SK-N-SH treated with all-trans-retinoic acid at 6 μM for 48 hours (cell line): ENCODE measurements at regions not wholly inside any gene's neighbourhood (a gene's known extent, or its start where the extent isn't known, plus 50 kb on each side); places are given as distances from the start of the nearest gene placed in this dataset.

Source experiments
- ATAC-seq: fragments of 200-7000 bp; cut with Tn5 transposase; 3 replicates; pipeline ENCODE4 v1.9.1; 2020; ENCODE audit warnings: mild to moderate bottlenecking, moderate library complexity
- ARNTL ChIP-seq: fragments of 450-650 bp; formaldehyde crosslinking; IDR thresholded peaks from 2 replicates; pipeline ENCODE4 v1.5.0; 2020; ENCODE audit warnings: low read depth, mild to moderate bottlenecking, moderate library complexity, borderline replicate concordance
- CSDC2 ChIP-seq: fragments of 250-450 bp; sonication (Bioruptor Pico); IDR thresholded peaks from 2 replicates; pipeline ENCODE4 v1.5.0; 2020; ENCODE audit warnings: mild to moderate bottlenecking, moderate library complexity
- GLIS3 ChIP-seq: fragments of 250-450 bp; sonication (Bioruptor Pico); IDR thresholded peaks from 2 replicates; pipeline ENCODE4 v1.5.0; 2020; ENCODE audit warnings: mild to moderate bottlenecking, moderate library complexity
- ISL1 ChIP-seq: fragments of 250-450 bp; sonication (Bioruptor Pico); IDR thresholded peaks from 2 replicates; pipeline ENCODE4 v2.1.2; 2022; ENCODE audit warnings: mild to moderate bottlenecking, moderate library complexity
- OSR1 ChIP-seq: fragments of 250-450 bp; sonication (Bioruptor Pico); IDR thresholded peaks from 2 replicates; pipeline ENCODE4 v1.8.0; 2022; ENCODE audit warnings: moderate library complexity, mild to moderate bottlenecking, inconsistent platforms
- PPARA ChIP-seq: fragments of 250-450 bp; sonication (Bioruptor Pico); IDR thresholded peaks from 2 replicates; pipeline ENCODE4 v1.5.0; 2020; ENCODE audit warnings: mild to moderate bottlenecking, borderline replicate concordance
- RARB ChIP-seq: fragments of 250-450 bp; sonication (Bioruptor Pico); IDR thresholded peaks from 2 replicates; pipeline ENCODE4 v1.8.0; 2021; ENCODE audit warnings: mild to moderate bottlenecking, moderate library complexity
- SNAI2 ChIP-seq: fragments of 250-450 bp; sonication (Bioruptor Pico); IDR thresholded peaks from 2 replicates; pipeline ENCODE4 v1.5.0; 2020; ENCODE audit warnings: mild to moderate bottlenecking, moderate library complexity
- TCF4 ChIP-seq: fragments of 250-450 bp; sonication (Bioruptor Pico); IDR thresholded peaks from 2 replicates; pipeline ENCODE4 v1.8.0; 2021; ENCODE audit warnings: mild to moderate bottlenecking, moderate library complexity, borderline replicate concordance
- TOX ChIP-seq: fragments of 250-450 bp; sonication (Bioruptor Pico); IDR thresholded peaks from 2 replicates; pipeline ENCODE4 v1.8.0; 2021; ENCODE audit warnings: mild to moderate bottlenecking, moderate library complexity, borderline replicate concordance
- ZC3H10 ChIP-seq: fragments of 250-450 bp; sonication (Bioruptor Pico); IDR thresholded peaks from 2 replicates; pipeline ENCODE4 v1.5.1; 2021; ENCODE audit warnings: mild to moderate bottlenecking, moderate library complexity
- ZFP3 ChIP-seq: fragments of 250-450 bp; sonication (Bioruptor Pico); IDR thresholded peaks from 2 replicates; pipeline ENCODE4 v1.5.0; 2020; ENCODE audit warnings: mild to moderate bottlenecking, moderate library complexity
- ZFP30 ChIP-seq: fragments of 450-650 bp; formaldehyde crosslinking; IDR thresholded peaks from 2 replicates; pipeline ENCODE4 v1.5.0; 2022; ENCODE audit warnings: mild to moderate bottlenecking, moderate library complexity
- ZNF565 ChIP-seq: fragments of 450-650 bp; formaldehyde crosslinking; conservative IDR thresholded peaks from 2 replicates; pipeline ENCODE4 v1.5.0; 2020; ENCODE audit warnings: low read depth, mild to moderate bottlenecking, moderate library complexity
- ZNF70 ChIP-seq: fragments of 450-650 bp; formaldehyde crosslinking; IDR thresholded peaks from 2 replicates; pipeline ENCODE4 v1.5.0; 2020; ENCODE audit warnings: mild to moderate bottlenecking, moderate library complexity
- ZNF8 ChIP-seq: fragments of 450-650 bp; formaldehyde crosslinking; IDR thresholded peaks from 2 replicates; pipeline ENCODE4 v1.5.0; 2020; ENCODE audit warnings: mild to moderate bottlenecking, moderate library complexity
- TF ChIP-seq, protein P1 (sequence below): fragments of 250-450 bp; sonication (Bioruptor Pico); IDR thresholded peaks from 2 replicates; pipeline ENCODE4 v1.5.1; 2021; ENCODE audit warnings: mild to moderate bottlenecking, moderate library complexity
- TF ChIP-seq, protein P2 (sequence below): fragments of 250-450 bp; sonication (Bioruptor Pico); IDR thresholded peaks from 2 replicates; pipeline ENCODE4 v1.5.1; 2020; ENCODE audit warnings: low read depth, mild to moderate bottlenecking, moderate library complexity
- TF ChIP-seq, protein P3 (sequence below): fragments of 250-450 bp; sonication (Bioruptor Pico); IDR thresholded peaks from 2 replicates; pipeline ENCODE4 v1.8.0; 2020; ENCODE audit warnings: mild to moderate bottlenecking, moderate library complexity, borderline replicate concordance
- TF ChIP-seq, protein P4 (sequence below): fragments of 250-450 bp; sonication (Bioruptor Pico); IDR thresholded peaks from 2 replicates; pipeline ENCODE4 v1.5.0; 2020; ENCODE audit warnings: mild to moderate bottlenecking, moderate library complexity
- TF ChIP-seq, protein P5 (sequence below): fragments of 250-450 bp; sonication (Bioruptor Pico); IDR thresholded peaks from 2 replicates; pipeline ENCODE4 v1.8.0; 2021; ENCODE audit warnings: low read depth, mild to moderate bottlenecking, moderate library complexity, borderline replicate concordance

DNA sequence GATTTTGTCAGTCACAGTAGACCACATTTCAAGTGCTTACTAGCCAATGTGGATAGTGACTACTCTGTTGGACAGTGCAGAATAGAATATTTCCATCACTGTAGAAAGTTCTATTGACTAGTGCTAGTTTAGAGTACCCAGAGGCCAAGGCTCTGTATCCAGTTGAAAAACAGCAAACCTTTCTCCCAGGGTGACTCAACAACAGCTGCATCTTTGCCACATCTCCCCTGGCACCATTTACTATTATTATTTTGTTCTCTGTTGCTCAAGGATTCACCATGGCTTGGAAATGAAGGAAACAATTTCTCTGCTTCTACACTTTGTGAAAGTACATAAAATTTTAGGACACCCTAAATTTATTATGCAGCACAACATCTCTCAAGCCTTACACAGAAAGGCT, 85.3 kb upstream of the WDR26 start:
- no peak for ATAC-seq
- TF ChIP-seq TCF4 (CRISPR knock-in tag) (no peak), ZNF8 (no peak), PPARA (CRISPR knock-in tag) (no peak), ZFP30 (CRISPR knock-in tag) (no peak), ZFP3 (CRISPR knock-in tag) (no peak), ZNF565 (CRISPR knock-in tag) (no peak), OSR1 (no peak), CSDC2 (CRISPR knock-in tag) (no peak), TOX (CRISPR knock-in tag) (no peak)
- TF ChIP-seq, protein P1, sequence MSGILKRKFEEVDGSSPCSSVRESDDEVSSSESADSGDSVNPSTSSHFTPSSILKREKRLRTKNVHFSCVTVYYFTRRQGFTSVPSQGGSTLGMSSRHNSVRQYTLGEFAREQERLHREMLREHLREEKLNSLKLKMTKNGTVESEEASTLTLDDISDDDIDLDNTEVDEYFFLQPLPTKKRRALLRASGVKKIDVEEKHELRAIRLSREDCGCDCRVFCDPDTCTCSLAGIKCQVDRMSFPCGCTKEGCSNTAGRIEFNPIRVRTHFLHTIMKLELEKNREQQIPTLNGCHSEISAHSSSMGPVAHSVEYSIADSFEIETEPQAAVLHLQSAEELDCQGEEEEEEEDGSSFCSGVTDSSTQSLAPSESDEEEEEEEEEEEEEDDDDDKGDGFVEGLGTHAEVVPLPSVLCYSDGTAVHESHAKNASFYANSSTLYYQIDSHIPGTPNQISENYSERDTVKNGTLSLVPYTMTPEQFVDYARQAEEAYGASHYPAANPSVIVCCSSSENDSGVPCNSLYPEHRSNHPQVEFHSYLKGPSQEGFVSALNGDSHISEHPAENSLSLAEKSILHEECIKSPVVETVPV = no peak
- TF ChIP-seq, protein P2, sequence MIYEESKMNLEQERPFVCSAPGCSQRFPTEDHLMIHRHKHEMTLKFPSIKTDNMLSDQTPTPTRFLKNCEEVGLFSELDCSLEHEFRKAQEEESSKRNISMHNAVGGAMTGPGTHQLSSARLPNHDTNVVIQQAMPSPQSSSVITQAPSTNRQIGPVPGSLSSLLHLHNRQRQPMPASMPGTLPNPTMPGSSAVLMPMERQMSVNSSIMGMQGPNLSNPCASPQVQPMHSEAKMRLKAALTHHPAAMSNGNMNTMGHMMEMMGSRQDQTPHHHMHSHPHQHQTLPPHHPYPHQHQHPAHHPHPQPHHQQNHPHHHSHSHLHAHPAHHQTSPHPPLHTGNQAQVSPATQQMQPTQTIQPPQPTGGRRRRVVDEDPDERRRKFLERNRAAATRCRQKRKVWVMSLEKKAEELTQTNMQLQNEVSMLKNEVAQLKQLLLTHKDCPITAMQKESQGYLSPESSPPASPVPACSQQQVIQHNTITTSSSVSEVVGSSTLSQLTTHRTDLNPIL (CRISPR knock-in tag) = no peak
- TF ChIP-seq, protein P3, sequence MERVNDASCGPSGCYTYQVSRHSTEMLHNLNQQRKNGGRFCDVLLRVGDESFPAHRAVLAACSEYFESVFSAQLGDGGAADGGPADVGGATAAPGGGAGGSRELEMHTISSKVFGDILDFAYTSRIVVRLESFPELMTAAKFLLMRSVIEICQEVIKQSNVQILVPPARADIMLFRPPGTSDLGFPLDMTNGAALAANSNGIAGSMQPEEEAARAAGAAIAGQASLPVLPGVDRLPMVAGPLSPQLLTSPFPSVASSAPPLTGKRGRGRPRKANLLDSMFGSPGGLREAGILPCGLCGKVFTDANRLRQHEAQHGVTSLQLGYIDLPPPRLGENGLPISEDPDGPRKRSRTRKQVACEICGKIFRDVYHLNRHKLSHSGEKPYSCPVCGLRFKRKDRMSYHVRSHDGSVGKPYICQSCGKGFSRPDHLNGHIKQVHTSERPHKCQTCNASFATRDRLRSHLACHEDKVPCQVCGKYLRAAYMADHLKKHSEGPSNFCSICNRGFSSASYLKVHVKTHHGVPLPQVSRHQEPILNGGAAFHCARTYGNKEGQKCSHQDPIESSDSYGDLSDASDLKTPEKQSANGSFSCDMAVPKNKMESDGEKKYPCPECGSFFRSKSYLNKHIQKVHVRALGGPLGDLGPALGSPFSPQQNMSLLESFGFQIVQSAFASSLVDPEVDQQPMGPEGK = no peak

DNA sequence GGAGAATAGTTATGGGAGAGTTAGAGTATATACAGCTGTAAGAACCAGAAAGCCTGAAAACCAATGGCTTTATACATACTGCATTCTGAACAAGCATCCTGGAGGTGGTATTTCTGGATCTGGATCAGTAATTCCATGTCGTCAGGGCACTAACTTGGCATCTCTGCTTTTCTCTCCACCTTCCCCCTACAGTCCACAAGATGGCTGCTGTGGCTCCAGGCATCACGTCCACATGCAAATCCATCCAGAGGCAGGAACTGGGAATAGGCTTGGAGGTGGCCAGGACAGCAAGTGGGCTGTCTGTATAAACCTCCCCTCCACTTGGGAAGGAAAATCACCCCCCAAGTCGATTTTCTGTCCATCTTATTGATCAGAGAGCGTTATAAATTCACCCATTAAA, 86.2 kb upstream of the WDR26 start:
- ATAC-seq = no peak
- TF ChIP-seq ISL1 (CRISPR knock-in tag) (no peak), SNAI2 (no peak), ZNF70 (CRISPR knock-in tag) (no peak), ARNTL (CRISPR knock-in tag) (no peak), GLIS3 (CRISPR knock-in tag) (no peak)
- TF ChIP-seq, all 23 proteins: peak for 0

DNA sequence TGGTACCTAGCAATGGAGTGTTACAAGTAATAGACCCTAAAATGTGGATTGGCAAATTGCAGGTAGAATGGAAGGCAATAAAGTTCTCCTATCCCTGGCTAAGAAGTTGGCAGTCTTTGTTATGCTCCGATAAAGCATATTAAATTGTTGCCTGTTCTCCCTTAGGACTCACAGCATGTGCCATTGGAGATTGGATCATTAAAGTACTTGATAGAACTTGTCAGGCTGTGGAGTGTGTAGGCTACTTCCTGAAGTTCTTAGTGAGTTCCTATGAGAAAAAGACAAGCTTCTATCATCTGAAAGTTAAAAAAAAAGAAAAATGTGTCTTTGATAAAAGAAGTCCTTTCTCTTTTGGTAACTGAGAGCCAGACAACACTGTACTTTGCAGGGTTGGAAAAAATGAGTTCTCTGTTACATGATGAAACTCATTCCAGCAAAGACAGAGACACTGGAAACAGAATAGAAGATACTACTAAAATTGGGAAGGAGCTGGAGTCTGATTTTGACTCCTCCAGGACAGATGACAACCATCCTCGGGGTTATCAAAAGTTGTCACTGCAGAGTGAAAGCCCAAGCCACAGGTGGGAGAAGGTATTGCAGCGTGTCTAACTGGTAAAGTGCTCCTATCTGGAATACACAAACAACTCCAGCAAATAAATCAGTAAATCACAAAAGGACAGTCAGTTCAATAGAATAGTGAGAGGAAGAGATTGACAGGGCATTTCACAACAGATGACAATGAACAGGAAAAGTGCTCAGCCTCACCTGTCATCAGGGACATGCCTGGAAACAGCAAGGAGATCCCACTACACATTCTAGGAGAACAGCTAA, 87.5 kb upstream of the WDR26 start:
- peak; percentile 52; the same call in 2 of the 3 replicates for ATAC-seq
- TF ChIP-seq CSDC2 (CRISPR knock-in tag) (no peak), GLIS3 (CRISPR knock-in tag) (no peak), ZNF70 (CRISPR knock-in tag) (no peak)
- TF ChIP-seq, protein P3 = no peak
- TF ChIP-seq, protein P1 = no peak
- TF ChIP-seq, all 23 proteins: peak for 0

DNA sequence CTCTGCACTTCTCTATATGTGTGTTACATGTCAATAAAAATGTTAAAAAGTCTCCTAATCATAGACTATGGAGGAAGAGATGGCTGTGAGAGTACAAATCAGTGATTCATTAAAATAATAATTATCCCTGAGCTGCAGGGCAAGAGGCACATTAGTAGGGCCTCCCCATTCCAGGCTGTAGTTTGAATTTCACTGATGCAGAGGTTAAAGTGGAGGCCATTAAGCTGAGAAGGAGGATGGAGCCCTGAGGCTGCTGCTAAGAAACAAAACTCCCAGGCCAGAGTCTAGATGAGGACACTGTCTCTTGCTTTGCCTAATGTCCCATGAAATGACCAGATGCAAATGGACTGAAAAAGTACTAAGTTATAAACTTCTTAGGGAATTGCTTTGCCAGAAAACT, 89.1 kb upstream of the WDR26 start:
- no peak for ATAC-seq
- TF ChIP-seq ZC3H10 (CRISPR knock-in tag) (no peak), ARNTL (CRISPR knock-in tag) (no peak), ZNF565 (CRISPR knock-in tag) (no peak), RARB (CRISPR knock-in tag) (no peak), PPARA (CRISPR knock-in tag) (no peak)
- TF ChIP-seq, protein P2 (CRISPR knock-in tag) = no peak
- TF ChIP-seq, protein P4, sequence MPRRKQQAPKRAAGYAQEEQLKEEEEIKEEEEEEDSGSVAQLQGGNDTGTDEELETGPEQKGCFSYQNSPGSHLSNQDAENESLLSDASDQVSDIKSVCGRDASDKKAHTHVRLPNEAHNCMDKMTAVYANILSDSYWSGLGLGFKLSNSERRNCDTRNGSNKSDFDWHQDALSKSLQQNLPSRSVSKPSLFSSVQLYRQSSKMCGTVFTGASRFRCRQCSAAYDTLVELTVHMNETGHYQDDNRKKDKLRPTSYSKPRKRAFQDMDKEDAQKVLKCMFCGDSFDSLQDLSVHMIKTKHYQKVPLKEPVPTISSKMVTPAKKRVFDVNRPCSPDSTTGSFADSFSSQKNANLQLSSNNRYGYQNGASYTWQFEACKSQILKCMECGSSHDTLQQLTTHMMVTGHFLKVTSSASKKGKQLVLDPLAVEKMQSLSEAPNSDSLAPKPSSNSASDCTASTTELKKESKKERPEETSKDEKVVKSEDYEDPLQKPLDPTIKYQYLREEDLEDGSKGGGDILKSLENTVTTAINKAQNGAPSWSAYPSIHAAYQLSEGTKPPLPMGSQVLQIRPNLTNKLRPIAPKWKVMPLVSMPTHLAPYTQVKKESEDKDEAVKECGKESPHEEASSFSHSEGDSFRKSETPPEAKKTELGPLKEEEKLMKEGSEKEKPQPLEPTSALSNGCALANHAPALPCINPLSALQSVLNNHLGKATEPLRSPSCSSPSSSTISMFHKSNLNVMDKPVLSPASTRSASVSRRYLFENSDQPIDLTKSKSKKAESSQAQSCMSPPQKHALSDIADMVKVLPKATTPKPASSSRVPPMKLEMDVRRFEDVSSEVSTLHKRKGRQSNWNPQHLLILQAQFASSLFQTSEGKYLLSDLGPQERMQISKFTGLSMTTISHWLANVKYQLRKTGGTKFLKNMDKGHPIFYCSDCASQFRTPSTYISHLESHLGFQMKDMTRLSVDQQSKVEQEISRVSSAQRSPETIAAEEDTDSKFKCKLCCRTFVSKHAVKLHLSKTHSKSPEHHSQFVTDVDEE (CRISPR knock-in tag) = no peak
- TF ChIP-seq, protein P5, sequence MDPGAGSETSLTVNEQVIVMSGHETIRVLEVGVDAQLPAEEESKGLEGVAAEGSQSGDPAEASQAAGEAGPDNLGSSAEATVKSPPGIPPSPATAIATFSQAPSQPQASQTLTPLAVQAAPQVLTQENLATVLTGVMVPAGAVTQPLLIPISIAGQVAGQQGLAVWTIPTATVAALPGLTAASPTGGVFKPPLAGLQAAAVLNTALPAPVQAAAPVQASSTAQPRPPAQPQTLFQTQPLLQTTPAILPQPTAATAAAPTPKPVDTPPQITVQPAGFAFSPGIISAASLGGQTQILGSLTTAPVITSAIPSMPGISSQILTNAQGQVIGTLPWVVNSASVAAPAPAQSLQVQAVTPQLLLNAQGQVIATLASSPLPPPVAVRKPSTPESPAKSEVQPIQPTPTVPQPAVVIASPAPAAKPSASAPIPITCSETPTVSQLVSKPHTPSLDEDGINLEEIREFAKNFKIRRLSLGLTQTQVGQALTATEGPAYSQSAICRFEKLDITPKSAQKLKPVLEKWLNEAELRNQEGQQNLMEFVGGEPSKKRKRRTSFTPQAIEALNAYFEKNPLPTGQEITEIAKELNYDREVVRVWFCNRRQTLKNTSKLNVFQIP (CRISPR knock-in tag) = no peak
